Natural killer cell treated with Interleukin-12 subunit alpha and Interleukin-12 subunit beta and Interleukin-15 and Interleukin-18, amount 100 ng/mL, for 72 hours (primary cell): ENCODE measurements at regions not wholly inside any gene's neighbourhood (a gene's known extent, or its start where the extent isn't known, plus 50 kb on each side); places are given as distances from the start of the nearest gene placed in this dataset.
"Not testable (repeated sequence)": the region's sequence is repeated elsewhere in the genome, so short reads cannot be mapped to it uniquely, and the experiment has no call there.

Experiments
- ATAC-seq, 2 donors: fragments of 150-1000 bp; cut with Tn5 transposase in 1 of 2; sonication (Bioruptor Pico), chemical (Tn5 transposase) in 1 of 2; 2 replicates each; pipeline ENCODE4 v1.10.0; 2021
- DNase-seq: peaks from one replicate; pipeline ENCODE4 v3.0.0; 2022; ENCODE audit warnings: low spot score
- H3K27ac Mint-ChIP-seq, 2 donors: 1 replicate in 1 of 2; 2 replicates in 1 of 2; pipeline ENCODE4 v1.8.0; 2022; ENCODE audit warnings: mixed read lengths in 2 of 2, mild to moderate bottlenecking in 1 of 2, moderate library complexity in 1 of 2
- H3K27me3 Mint-ChIP-seq, 2 donors: 1 replicate in 1 of 2; 2 replicates in 1 of 2; pipeline ENCODE4 v1.8.0; 2022; ENCODE audit warnings: mixed read lengths in 2 of 2
- H3K36me3 Mint-ChIP-seq: one replicate; pipeline ENCODE4 v1.8.0; 2022; ENCODE audit warnings: mixed read lengths
- H3K4me1 Mint-ChIP-seq, 2 donors: 1 replicate in 1 of 2; 2 replicates in 1 of 2; pipeline ENCODE4 v1.8.0; 2022; ENCODE audit warnings: low read depth in 2 of 2, mixed read lengths in 2 of 2, mild to moderate bottlenecking in 1 of 2
- H3K4me3 Mint-ChIP-seq: one replicate; pipeline ENCODE4 v1.8.0; 2022; ENCODE audit warnings: mixed read lengths
- H3K9me3 Mint-ChIP-seq: 2 replicates; pipeline ENCODE4 v1.8.0; 2022; ENCODE audit warnings: mixed read lengths

GRCh38 chr17:51347851-51348584 lies 87.7 kb downstream of the UTP18 start:
- Mint-ChIP-seq H3K27me3 (peaks cover 23% of the 10 kb centered on the region in 2 donors), H3K4me1 (no peaks in the 10 kb centered on the region), H3K36me3 (no peaks in the 10 kb centered on the region), H3K27ac (no peak overlapping the region), H3K4me3 (no peak overlapping the region), H3K9me3 (no peaks in the 10 kb centered on the region)
- DNase-seq = no peak
- no peak for ATAC-seq

- peaks cover 33 to 43% of the 10 kb centered on the region in 2 donors for H3K27me3 Mint-ChIP-seq
- no peak overlapping the region for H3K27ac Mint-ChIP-seq
- H3K4me1 Mint-ChIP-seq = no peaks in the 10 kb centered on the region
- no peak for ATAC-seq
- H3K36me3 Mint-ChIP-seq = no peaks in the 10 kb centered on the region
- H3K9me3 Mint-ChIP-seq = no peaks in the 10 kb centered on the region
- no peak for DNase-seq
- no peak overlapping the region for H3K4me3 Mint-ChIP-seq
Measured at GRCh38 chr17:51351080-51351479, 90.7 kb downstream of the UTP18 start.

- DNase-seq (no peak), ATAC-seq (no peak)
- Mint-ChIP-seq H3K36me3 (no peaks in the 10 kb centered on the region), H3K27me3 (peaks cover 35 to 51% of the 10 kb centered on the region in 2 donors), H3K4me3 (no peak overlapping the region), H3K27ac (no peak overlapping the region), H3K9me3 (no peaks in the 10 kb centered on the region), H3K4me1 (no peaks in the 10 kb centered on the region)
Measured at GRCh38 chr17:51351890-51352289, 91.5 kb downstream of the UTP18 start.

GRCh38 chr17:51352798-51353197 lies 92.5 kb downstream of the UTP18 start:
- no peak for DNase-seq
- Mint-ChIP-seq H3K36me3 (no peaks in the 10 kb centered on the region), H3K27ac (no peak overlapping the region), H3K4me1 (no peaks in the 10 kb centered on the region), H3K4me3 (no peak overlapping the region), H3K27me3 (peaks cover 35 to 51% of the 10 kb centered on the region in 2 donors), H3K9me3 (no peaks in the 10 kb centered on the region)
- ATAC-seq = no peak

GRCh38 chr17:51353296-51353695 lies 93.0 kb downstream of the UTP18 start:
- Mint-ChIP-seq H3K9me3 (no peaks in the 10 kb centered on the region), H3K36me3 (no peaks in the 10 kb centered on the region), H3K27me3 (peaks cover 40 to 51% of the 10 kb centered on the region in 2 donors), H3K27ac (no peak overlapping the region), H3K4me3 (no peak overlapping the region), H3K4me1 (no peaks in the 10 kb centered on the region)
- ATAC-seq (no peak), DNase-seq (no peak)

GRCh38 chr17:51354936-51355335 lies 94.6 kb downstream of the UTP18 start:
- H3K36me3 Mint-ChIP-seq = no peaks in the 10 kb centered on the region
- no peaks in the 10 kb centered on the region for H3K4me1 Mint-ChIP-seq

GRCh38 chr17:51355441-51356410 lies 95.4 kb downstream of the UTP18 start:
- no peak overlapping the region for H3K27ac Mint-ChIP-seq
- no peaks in the 10 kb centered on the region for H3K4me1 Mint-ChIP-seq
- DNase-seq (no peak), ATAC-seq (no peak)
- H3K9me3 Mint-ChIP-seq = no peaks in the 10 kb centered on the region
- H3K36me3 Mint-ChIP-seq = no peaks in the 10 kb centered on the region
- no peak overlapping the region for H3K4me3 Mint-ChIP-seq
- peaks cover 41% of the 10 kb centered on the region in 2 donors for H3K27me3 Mint-ChIP-seq

More at GRCh38 chr17:51354936-51355335, 94.6 kb downstream of the UTP18 start:
- no peaks in the 10 kb centered on the region for H3K9me3 Mint-ChIP-seq
- ATAC-seq (no peak), DNase-seq (no peak)
- H3K27me3 Mint-ChIP-seq = peaks cover 45 to 46% of the 10 kb centered on the region in 2 donors
- no peak overlapping the region for H3K27ac Mint-ChIP-seq
- no peak overlapping the region for H3K4me3 Mint-ChIP-seq

- ATAC-seq (no peak), DNase-seq (no peak)
- H3K4me1 Mint-ChIP-seq = no peaks in the 10 kb centered on the region
- H3K9me3 Mint-ChIP-seq = no peaks in the 10 kb centered on the region
- peaks cover 19 to 23% of the 10 kb centered on the region in 2 donors for H3K27me3 Mint-ChIP-seq
- no peak overlapping the region for H3K27ac Mint-ChIP-seq
- no peaks in the 10 kb centered on the region for H3K36me3 Mint-ChIP-seq
- H3K4me3 Mint-ChIP-seq = no peak overlapping the region
Measured at GRCh38 chr17:51359055-51359454, 98.7 kb downstream of the UTP18 start.

GRCh38 chr17:51362811-51363585 lies 102.7 kb downstream of the UTP18 start:
- no peak for DNase-seq
- Mint-ChIP-seq H3K4me3 (no peak overlapping the region), H3K27ac (no peak overlapping the region), H3K9me3 (no peaks in the 10 kb centered on the region), H3K36me3 (no peaks in the 10 kb centered on the region), H3K27me3 (peaks cover 0 to 8% of the 10 kb centered on the region in 2 donors), H3K4me1 (no peaks in the 10 kb centered on the region)
- no peak for ATAC-seq

- Mint-ChIP-seq H3K27me3 (peaks cover 0 to 5% of the 10 kb centered on the region in 2 donors), H3K9me3 (no peaks in the 10 kb centered on the region), H3K4me1 (no peaks in the 10 kb centered on the region), H3K36me3 (no peaks in the 10 kb centered on the region), H3K4me3 (no peak overlapping the region), H3K27ac (no peak overlapping the region)
- no peak for ATAC-seq
- DNase-seq = no peak
Measured at GRCh38 chr17:51365090-51365489, 104.7 kb downstream of the UTP18 start.

- Mint-ChIP-seq H3K36me3 (no peaks in the 10 kb centered on the region), H3K9me3 (no peaks in the 10 kb centered on the region)
- ATAC-seq = no peak
Measured at GRCh38 chr17:51366866-51367265, 106.5 kb downstream of the UTP18 start.

GRCh38 chr17:51367836-51368235 lies 107.5 kb downstream of the UTP18 start:
- not testable (repeated sequence) for H3K9me3 Mint-ChIP-seq, H3K27me3 Mint-ChIP-seq, ATAC-seq, DNase-seq, H3K4me1 Mint-ChIP-seq, H3K4me3 Mint-ChIP-seq, H3K27ac Mint-ChIP-seq, H3K36me3 Mint-ChIP-seq

More at GRCh38 chr17:51366866-51367265, 106.5 kb downstream of the UTP18 start:
- Mint-ChIP-seq H3K4me1 (peaks cover under 1 to 4% of the 10 kb centered on the region in 2 donors), H3K27me3 (peaks cover 0 to 9% of the 10 kb centered on the region in 2 donors), H3K27ac (no peak overlapping the region), H3K4me3 (no peak overlapping the region)
- DNase-seq = no peak

GRCh38 chr17:51371732-51372151 lies 111.4 kb downstream of the UTP18 start:
- ATAC-seq (peak in 1 of 2 donors; percentile 46), DNase-seq (no peak)
- no peaks in the 10 kb centered on the region for H3K36me3 Mint-ChIP-seq
- H3K27ac Mint-ChIP-seq = peak overlapping the region in 1 of 2 donors; percentile 27
- no peaks in the 10 kb centered on the region for H3K9me3 Mint-ChIP-seq
- H3K4me1 Mint-ChIP-seq = peaks cover 4 to 7% of the 10 kb centered on the region in 2 donors
- H3K4me3 Mint-ChIP-seq = no peak overlapping the region
- H3K27me3 Mint-ChIP-seq = peaks cover 6 to 16% of the 10 kb centered on the region in 2 donors
